ENCODE measurements at regions not wholly inside any gene's neighbourhood (a gene's known extent, or its start where the extent isn't known, plus 50 kb on each side); places are given as distances from the start of the nearest gene placed in this dataset.
"Not testable (repeated sequence)": the region's sequence is repeated elsewhere in the genome, so short reads cannot be mapped to it uniquely, and the experiment has no call there.

GRCh38 chr6:140647322-140647721, 1272.9 kb upstream of the CITED2 start:
- H3K4me3 ChIP-seq (ENCODE audit: low read length); H3K27ac ChIP-seq (ENCODE audit: low read length); H3K4me1 ChIP-seq (ENCODE audit: control insufficient read depth, insufficient read depth, low read length); DNase-seq; H3K27me3 ChIP-seq (ENCODE audit: control insufficient read depth, insufficient read depth, low read length); H3K9me3 ChIP-seq (ENCODE audit: control insufficient read depth, low read depth, low read length); H3K36me3 ChIP-seq (ENCODE audit: control insufficient read depth, insufficient read depth, low read length): not testable (repeated sequence)

GRCh38 chr6:140644017-140644416, 1269.6 kb upstream of the CITED2 start:
- Histone ChIP-seq H3K4me1 (ENCODE audit: control insufficient read depth, insufficient read depth, low read length) (no peaks in the 10 kb centered on the region), H3K4me3 (ENCODE audit: low read length) (no peak overlapping the region), H3K9me3 (ENCODE audit: control insufficient read depth, low read depth, low read length) (no peaks in the 10 kb centered on the region), H3K27me3 (ENCODE audit: control insufficient read depth, insufficient read depth, low read length) (no peaks in the 10 kb centered on the region), H3K36me3 (ENCODE audit: control insufficient read depth, insufficient read depth, low read length) (no peaks in the 10 kb centered on the region), H3K27ac (ENCODE audit: low read length) (no peak overlapping the region)
- no CpG with 5 or more reads among the region's 2 CpGs for WGBS (ENCODE audit: insufficient coverage, low lambda C conversion rate)
- DNase-seq = no peak

- H3K27me3 ChIP-seq (ENCODE audit: control insufficient read depth, insufficient read depth, low read length) = no peaks in the 10 kb centered on the region
- H3K36me3 ChIP-seq (ENCODE audit: control insufficient read depth, insufficient read depth, low read length) = no peaks in the 10 kb centered on the region
- H3K27ac ChIP-seq (ENCODE audit: low read length) = no peak overlapping the region
- DNase-seq = no peak
- no peaks in the 10 kb centered on the region for H3K9me3 ChIP-seq (ENCODE audit: control insufficient read depth, low read depth, low read length)
- H3K4me3 ChIP-seq (ENCODE audit: low read length) = no peak overlapping the region
- H3K4me1 ChIP-seq (ENCODE audit: control insufficient read depth, insufficient read depth, low read length) = no peaks in the 10 kb centered on the region
Measured at GRCh38 chr6:140641412-140641811, 1267.0 kb upstream of the CITED2 start.

- no peaks in the 10 kb centered on the region for H3K4me1 ChIP-seq (ENCODE audit: control insufficient read depth, insufficient read depth, low read length)
- DNase-seq = peak in 1 of 2 donors; percentile 7
- H3K27me3 ChIP-seq (ENCODE audit: control insufficient read depth, insufficient read depth, low read length) = no peaks in the 10 kb centered on the region
- H3K4me3 ChIP-seq (ENCODE audit: low read length) = no peak overlapping the region
- no peak overlapping the region for H3K27ac ChIP-seq (ENCODE audit: low read length)
- WGBS (ENCODE audit: insufficient coverage, low lambda C conversion rate) = no CpG with 5 or more reads among the region's 2 CpGs
- H3K36me3 ChIP-seq (ENCODE audit: control insufficient read depth, insufficient read depth, low read length) = no peaks in the 10 kb centered on the region
- H3K9me3 ChIP-seq (ENCODE audit: control insufficient read depth, low read depth, low read length) = peaks cover 2% of the 10 kb centered on the region
Measured at GRCh38 chr6:140636908-140637402, 1262.5 kb upstream of the CITED2 start.

- peaks cover 2% of the 10 kb centered on the region for H3K9me3 ChIP-seq (ENCODE audit: control insufficient read depth, low read depth, low read length)
- H3K4me3 ChIP-seq (ENCODE audit: low read length) = no peak overlapping the region
- H3K27me3 ChIP-seq (ENCODE audit: control insufficient read depth, insufficient read depth, low read length) = no peaks in the 10 kb centered on the region
- no peaks in the 10 kb centered on the region for H3K4me1 ChIP-seq (ENCODE audit: control insufficient read depth, insufficient read depth, low read length)
- DNase-seq = peak in 1 of 2 donors; percentile 2
- H3K27ac ChIP-seq (ENCODE audit: low read length) = no peak overlapping the region
- WGBS (ENCODE audit: insufficient coverage, low lambda C conversion rate) = 86% methylated on average over 3 of the region's 11 CpGs
- no peaks in the 10 kb centered on the region for H3K36me3 ChIP-seq (ENCODE audit: control insufficient read depth, insufficient read depth, low read length)
Measured at GRCh38 chr6:140636271-140636907, 1261.9 kb upstream of the CITED2 start.

- no peak overlapping the region for H3K27ac ChIP-seq (ENCODE audit: low read length)
- no peaks in the 10 kb centered on the region for H3K27me3 ChIP-seq (ENCODE audit: control insufficient read depth, insufficient read depth, low read length)
- no peak overlapping the region for H3K4me3 ChIP-seq (ENCODE audit: low read length)
- no peaks in the 10 kb centered on the region for H3K36me3 ChIP-seq (ENCODE audit: control insufficient read depth, insufficient read depth, low read length)
- H3K4me1 ChIP-seq (ENCODE audit: control insufficient read depth, insufficient read depth, low read length) = no peaks in the 10 kb centered on the region
- WGBS (ENCODE audit: insufficient coverage, low lambda C conversion rate) = no CpG with 5 or more reads among the region's 1 CpG
- no peak for DNase-seq
- H3K9me3 ChIP-seq (ENCODE audit: control insufficient read depth, low read depth, low read length) = peaks cover 3% of the 10 kb centered on the region
Measured at GRCh38 chr6:140627002-140627401, 1252.6 kb upstream of the CITED2 start.

GRCh38 chr6:140623498-140623897, 1249.0 kb upstream of the CITED2 start:
- H3K36me3 ChIP-seq (ENCODE audit: control insufficient read depth, insufficient read depth, low read length) = no peaks in the 10 kb centered on the region
- no peak overlapping the region for H3K27ac ChIP-seq (ENCODE audit: low read length)
- H3K9me3 ChIP-seq (ENCODE audit: control insufficient read depth, low read depth, low read length) = no peaks in the 10 kb centered on the region
- no CpG with 5 or more reads among the region's 3 CpGs for WGBS (ENCODE audit: insufficient coverage, low lambda C conversion rate)
- no peaks in the 10 kb centered on the region for H3K27me3 ChIP-seq (ENCODE audit: control insufficient read depth, insufficient read depth, low read length)
- H3K4me3 ChIP-seq (ENCODE audit: low read length) = no peak overlapping the region
- no peak for DNase-seq
- H3K4me1 ChIP-seq (ENCODE audit: control insufficient read depth, insufficient read depth, low read length) = no peaks in the 10 kb centered on the region

- H3K27me3 ChIP-seq (ENCODE audit: control insufficient read depth, insufficient read depth, low read length) = no peaks in the 10 kb centered on the region
- H3K9me3 ChIP-seq (ENCODE audit: control insufficient read depth, low read depth, low read length) = no peaks in the 10 kb centered on the region
- no peaks in the 10 kb centered on the region for H3K36me3 ChIP-seq (ENCODE audit: control insufficient read depth, insufficient read depth, low read length)
- no CpG with 5 or more reads among the region's 1 CpG for WGBS (ENCODE audit: insufficient coverage, low lambda C conversion rate)
- H3K4me3 ChIP-seq (ENCODE audit: low read length) = no peak overlapping the region
- no peak overlapping the region for H3K27ac ChIP-seq (ENCODE audit: low read length)
- no peaks in the 10 kb centered on the region for H3K4me1 ChIP-seq (ENCODE audit: control insufficient read depth, insufficient read depth, low read length)
- DNase-seq = no peak
Measured at GRCh38 chr6:140620496-140620895, 1246.0 kb upstream of the CITED2 start.

- H3K27me3 ChIP-seq (ENCODE audit: control insufficient read depth, insufficient read depth, low read length) = no peaks in the 10 kb centered on the region
Measured at GRCh38 chr6:140609956-140610355, 1235.5 kb upstream of the CITED2 start.

GRCh38 chr6:140609321-140609720, 1234.9 kb upstream of the CITED2 start:
- Histone ChIP-seq H3K27ac (ENCODE audit: low read length) (no peak overlapping the region), H3K36me3 (ENCODE audit: control insufficient read depth, insufficient read depth, low read length) (no peaks in the 10 kb centered on the region), H3K9me3 (ENCODE audit: control insufficient read depth, low read depth, low read length) (no peaks in the 10 kb centered on the region), H3K4me1 (ENCODE audit: control insufficient read depth, insufficient read depth, low read length) (no peaks in the 10 kb centered on the region), H3K27me3 (ENCODE audit: control insufficient read depth, insufficient read depth, low read length) (no peaks in the 10 kb centered on the region), H3K4me3 (ENCODE audit: low read length) (no peak overlapping the region)
- 90% methylated on average over 3 of the region's 3 CpGs for WGBS (ENCODE audit: insufficient coverage, low lambda C conversion rate)
- no peak for DNase-seq

More at GRCh38 chr6:140609956-140610355, 1235.5 kb upstream of the CITED2 start:
- no peak overlapping the region for H3K27ac ChIP-seq (ENCODE audit: low read length)
- no peaks in the 10 kb centered on the region for H3K9me3 ChIP-seq (ENCODE audit: control insufficient read depth, low read depth, low read length)
- DNase-seq = no peak
- H3K4me1 ChIP-seq (ENCODE audit: control insufficient read depth, insufficient read depth, low read length) = no peaks in the 10 kb centered on the region
- H3K36me3 ChIP-seq (ENCODE audit: control insufficient read depth, insufficient read depth, low read length) = no peaks in the 10 kb centered on the region
- no CpG with 5 or more reads among the region's 2 CpGs for WGBS (ENCODE audit: insufficient coverage, low lambda C conversion rate)
- H3K4me3 ChIP-seq (ENCODE audit: low read length) = no peak overlapping the region

- 100% methylated on average over 3 of the region's 3 CpGs for WGBS (ENCODE audit: insufficient coverage, low lambda C conversion rate)
- Histone ChIP-seq H3K27me3 (ENCODE audit: control insufficient read depth, insufficient read depth, low read length) (no peaks in the 10 kb centered on the region), H3K27ac (ENCODE audit: low read length) (no peak overlapping the region), H3K4me3 (ENCODE audit: low read length) (no peak overlapping the region), H3K36me3 (ENCODE audit: control insufficient read depth, insufficient read depth, low read length) (no peaks in the 10 kb centered on the region), H3K9me3 (ENCODE audit: control insufficient read depth, low read depth, low read length) (no peaks in the 10 kb centered on the region), H3K4me1 (ENCODE audit: control insufficient read depth, insufficient read depth, low read length) (no peaks in the 10 kb centered on the region)
- no peak for DNase-seq
Measured at GRCh38 chr6:140604786-140605185, 1230.3 kb upstream of the CITED2 start.

All from large intestine (tissue), 3 donors.